GM19467 (cell line): ENCODE measurements at regions not wholly inside any gene's neighbourhood (a gene's known extent, or its start where the extent isn't known, plus 50 kb on each side); places are given as distances from the start of the nearest gene placed in this dataset.

Experiments used
- ATAC-seq: cut with Tn5 transposase; IDR thresholded peaks from one replicate; pipeline ENCODE4 v1.9.1; 2021; ENCODE audit warnings: mild to moderate bottlenecking, moderate library complexity; ENCODE audit not compliant: unreplicated experiment

DNA sequence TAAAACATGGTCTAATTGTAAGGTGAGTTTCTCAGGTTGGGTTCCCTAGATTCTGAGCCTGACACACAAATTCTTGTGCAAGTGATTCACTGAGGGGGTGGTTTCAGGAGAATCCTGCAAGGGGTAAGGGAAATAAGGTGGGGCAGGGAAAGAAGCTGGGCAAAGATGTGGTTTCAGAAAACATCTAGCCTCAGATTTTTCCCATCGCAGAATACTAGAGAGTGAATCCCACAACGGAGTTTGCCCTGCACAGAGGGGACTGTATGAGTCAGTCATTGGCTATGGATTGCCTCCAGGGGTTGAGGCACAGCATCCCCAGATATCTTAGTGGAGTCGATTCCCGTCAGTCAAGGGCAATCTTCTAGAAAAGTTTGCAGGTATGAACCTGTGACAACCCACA, 65.2 kb downstream of the PRL start:
- ATAC-seq, result no peak

DNA sequence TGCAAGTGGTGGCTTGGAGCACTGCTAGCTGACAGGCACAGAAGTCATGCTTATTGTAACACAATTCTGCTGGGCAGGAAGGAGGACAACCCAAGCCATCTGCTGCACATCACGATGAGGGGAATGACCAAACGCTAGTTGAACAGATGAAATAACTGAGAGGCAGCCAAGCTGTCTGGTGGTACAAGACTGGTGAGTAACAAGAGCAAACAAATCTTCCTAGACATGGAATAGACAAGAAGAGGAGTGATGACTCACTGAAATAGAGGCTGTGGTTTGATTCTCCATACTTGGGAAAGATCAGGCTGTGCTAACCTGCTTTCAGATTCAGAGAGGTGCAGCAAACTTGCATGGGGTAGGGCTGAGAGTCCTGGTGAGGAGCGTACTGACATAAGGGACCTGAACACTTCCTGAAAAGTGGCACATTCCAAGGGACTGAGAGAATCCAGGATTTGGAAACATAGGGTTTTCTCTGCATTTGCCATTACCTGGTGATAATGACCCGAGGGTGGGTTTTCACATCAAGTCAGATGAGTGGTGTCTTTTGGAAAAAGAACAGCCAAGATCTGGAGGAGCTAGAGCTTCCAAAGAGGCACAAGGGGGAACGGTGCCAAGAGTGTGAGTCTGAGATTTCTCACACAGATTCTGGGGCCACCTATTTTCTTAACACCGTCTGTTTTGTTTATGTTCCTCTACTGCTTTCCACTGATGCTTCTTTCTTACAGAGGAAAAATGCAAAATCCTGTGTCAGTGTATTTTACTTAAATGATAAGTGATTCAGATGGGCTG, 60.0 kb downstream of the PRL start:
- ATAC-seq, result no peak
